Dedifferentiated amniotic fluid mesenchymal stem cell (primary cell): ENCODE measurements at regions not wholly inside any gene's neighbourhood (a gene's known extent, or its start where the extent isn't known, plus 50 kb on each side); places are given as distances from the start of the nearest gene placed in this dataset.

Experiments
- DNase-seq: peaks from one replicate; pipeline ENCODE4 v3.0.0-alpha.2; 2016; ENCODE audit errors: extremely low spot score

GRCh38 chr12:66962290-66962689 lies 283.4 kb upstream of the GRIP1 start:
- DNase-seq = no peak

GRCh38 chr12:66963901-66964300 lies 285.0 kb upstream of the GRIP1 start:
- DNase-seq = no peak

- no peak for DNase-seq
Observed at GRCh38 chr12:66964629-66965028, 285.8 kb upstream of the GRIP1 start.

GRCh38 chr12:66965621-66966020 lies 286.7 kb upstream of the GRIP1 start:
- no peak for DNase-seq

- no peak for DNase-seq
Observed at GRCh38 chr12:66971816-66972215, 292.9 kb upstream of the GRIP1 start.

- DNase-seq = no peak
Observed at GRCh38 chr12:66976526-66976925, 292.6 kb upstream of the CAND1 start.

- DNase-seq = no peak
Observed at GRCh38 chr12:66978802-66979201, 290.4 kb upstream of the CAND1 start.

- DNase-seq = no peak
Observed at GRCh38 chr12:66979251-66979650, 289.9 kb upstream of the CAND1 start.

GRCh38 chr12:66984077-66984476 lies 285.1 kb upstream of the CAND1 start:
- DNase-seq = no peak

- no peak for DNase-seq
Observed at GRCh38 chr12:66984962-66985361, 284.2 kb upstream of the CAND1 start.

- DNase-seq = no peak
Observed at GRCh38 chr12:66999141-66999540, 270.0 kb upstream of the CAND1 start.

- no peak for DNase-seq
Observed at GRCh38 chr12:67001251-67001650, 267.9 kb upstream of the CAND1 start.

- DNase-seq = no peak
Observed at GRCh38 chr12:67002720-67003119, 266.4 kb upstream of the CAND1 start.

- no peak for DNase-seq
Observed at GRCh38 chr12:67006610-67007009, 262.5 kb upstream of the CAND1 start.

- no peak for DNase-seq
Observed at GRCh38 chr12:67014642-67015041, 254.5 kb upstream of the CAND1 start.

GRCh38 chr12:67018105-67018504 lies 251.1 kb upstream of the CAND1 start:
- DNase-seq = no peak

GRCh38 chr12:67019070-67019469 lies 250.1 kb upstream of the CAND1 start:
- DNase-seq = no peak

- no peak for DNase-seq
Observed at GRCh38 chr12:67025543-67026114, 243.5 kb upstream of the CAND1 start.

GRCh38 chr12:67026487-67027246 lies 242.5 kb upstream of the CAND1 start:
- DNase-seq = no peak

- no peak for DNase-seq
Observed at GRCh38 chr12:67028529-67028928, 240.6 kb upstream of the CAND1 start.

GRCh38 chr12:67034110-67034879 lies 234.9 kb upstream of the CAND1 start:
- no peak for DNase-seq

- no peak for DNase-seq
Observed at GRCh38 chr12:67035121-67035520, 234.0 kb upstream of the CAND1 start.

- DNase-seq = no peak
Observed at GRCh38 chr12:67038486-67038885, 230.7 kb upstream of the CAND1 start.
